Adrenal gland (tissue), 9 donors: ENCODE measurements at regions not wholly inside any gene's neighbourhood (a gene's known extent, or its start where the extent isn't known, plus 50 kb on each side); places are given as distances from the start of the nearest gene placed in this dataset.

ENCODE experiments used
- DNase-seq, 7 donors: peaks; one replicate each; pipeline ENCODE4 v3.0.0-alpha.2; 2019 to 2020
- H3K27ac ChIP-seq, 5 donors: fragments of 200-600 bp; sonication (generic) in 4 of 5; 1 replicate in 3 of 5; 2 replicates in 2 of 5; pipeline versions ENCODE4 v1.5.1 to v1.8.0; 2016 to 2020; ENCODE audit warnings: mild to moderate bottlenecking in 1 of 5
- H3K27me3 ChIP-seq: fragments of 200-600 bp; 2 replicates; pipeline ENCODE4 v1.8.0; 2021
- H3K36me3 ChIP-seq, 2 donors: fragments of 200-600 bp; replicated peaks in 1 of 2; 1 replicate in 1 of 2; 2 replicates in 1 of 2; pipeline versions ENCODE4 v1.5.1 to v1.8.0; 2018 to 2022
- H3K4me1 ChIP-seq, 2 donors: fragments of 200-600 bp; replicated peaks in 1 of 2; 1 replicate in 1 of 2; 2 replicates in 1 of 2; pipeline versions ENCODE4 v1.5.1 to v1.8.0; 2018 to 2021
- H3K4me3 ChIP-seq, 4 donors: fragments of 200-600 bp; sonication (generic) in 3 of 4; one replicate each; pipeline ENCODE4 v1.5.1; 2016 to 2018
- H3K9me3 ChIP-seq, 3 donors: fragments of 200-600 bp; sonication (generic) in 1 of 3; replicated peaks in 1 of 3; 1 replicate in 2 of 3; 2 replicates in 1 of 3; pipeline versions ENCODE4 v1.5.1 to v1.8.0; 2016 to 2021
- CTCF ChIP-seq, 6 experiments: fragments of 450-650 bp in 4 of 6; fragments of 200-600 bp in 2 of 6; sonication (generic) in 1 of 6; IDR thresholded peaks; 1 replicate in 5 of 6; 2 replicates in 1 of 6; pipeline versions ENCODE4 v1.5.1 to v1.8.0; 2016 to 2021; ENCODE audit warnings: antibody characterized with exemption in 6 of 6, mild to moderate bottlenecking in 2 of 6, moderate library complexity in 1 of 6
- POLR2A ChIP-seq, 2 donors: fragments of 450-650 bp; IDR thresholded peaks; one replicate each; pipeline ENCODE4 v1.6.1; 2017; ENCODE audit warnings: antibody characterized with exemption in 2 of 2, mild to moderate bottlenecking in 2 of 2, moderate library complexity in 1 of 2
- WGBS, 4 donors: extraction: QIAGEN DNeasy Blood & Tissue Kit in 2 of 4; methylation state at CpG; one replicate each; pipeline versions ENCODE4 v1.1.5 to v1.1.7; 2013 to 2017; 5-methylcytosine and 5-hydroxymethylcytosine counted together
- intact Hi-C, 2 donors: fragments of 100-400 bp; cut with DNase I; formaldehyde crosslinking; loops; one replicate each; pipeline versions ENCODE4 v1.14.1 to v1.15.0; 2022 to 2023
- donor health status: healthy with polysubstance abuse.
- donor health status: Bipolar disorder and iron deficiency.
- donor health status: DM: yes; HTN: yes; CAD: no.
- donor health status: DM: no; HTN: no; CAD: no.
- donor health status: DM: no; HTN: no; CAD: no.

- intact Hi-C loops = no loop called here
- Histone ChIP-seq H3K27me3 (no peaks in the 10 kb centered on the region), H3K4me1 (no peaks in the 10 kb centered on the region), H3K9me3 (no peaks in the 10 kb centered on the region), H3K27ac (no peak overlapping the region), H3K36me3 (no peaks in the 10 kb centered on the region), H3K4me3 (no peak overlapping the region)
- TF ChIP-seq CTCF (IDR thresholded peaks at IDR 0.05) = no peak
- no peak for TF ChIP-seq POLR2A (IDR thresholded peaks at IDR 0.05)
- 65 to 71% (median 68%) methylated on average over 11 of the region's 11 CpGs for WGBS, 4 donors
- no peak for DNase-seq
These were observed 271.8 kb upstream of the MTNR1B start for GRCh38 chr11:92697461-92698312.

- Histone ChIP-seq H3K4me1 (no peaks in the 10 kb centered on the region), H3K36me3 (no peaks in the 10 kb centered on the region), H3K27ac (no peak overlapping the region), H3K4me3 (no peak overlapping the region), H3K27me3 (no peaks in the 10 kb centered on the region), H3K9me3 (no peaks in the 10 kb centered on the region)
- DNase-seq = no peak
- intact Hi-C loops = no loop called here
- 32 to 43% (median 37%) methylated on average over 2 of the region's 2 CpGs for WGBS, 4 donors
- TF ChIP-seq CTCF (IDR thresholded peaks at IDR 0.05) = no peak
- TF ChIP-seq POLR2A (IDR thresholded peaks at IDR 0.05) = no peak
These were observed 270.7 kb upstream of the MTNR1B start for GRCh38 chr11:92698742-92699141.

GRCh38 chr11:92702037-92702804, 267.2 kb upstream of the MTNR1B start:
- Histone ChIP-seq H3K36me3 (no peaks in the 10 kb centered on the region), H3K27me3 (no peaks in the 10 kb centered on the region), H3K9me3 (no peaks in the 10 kb centered on the region), H3K4me3 (no peak overlapping the region), H3K27ac (no peak overlapping the region), H3K4me1 (no peaks in the 10 kb centered on the region)
- 77 to 81% (median 78%) methylated on average over 8 of the region's 8 CpGs for WGBS, 4 donors
- TF ChIP-seq POLR2A (IDR thresholded peaks at IDR 0.05) (no peak), CTCF (IDR thresholded peaks at IDR 0.05) (no peak)
- DNase-seq = no peak
- intact Hi-C loops = no loop called here

- DNase-seq = no peak
- no peaks in the 10 kb centered on the region for H3K27me3 ChIP-seq
- TF ChIP-seq CTCF (IDR thresholded peaks at IDR 0.05) = no peak
- TF ChIP-seq POLR2A (IDR thresholded peaks at IDR 0.05) = no peak
- no peak overlapping the region for H3K27ac ChIP-seq
- H3K4me1 ChIP-seq = no peaks in the 10 kb centered on the region
- intact Hi-C loops = no loop called here
- H3K36me3 ChIP-seq = no peaks in the 10 kb centered on the region
- no peaks in the 10 kb centered on the region for H3K9me3 ChIP-seq
- H3K4me3 ChIP-seq = no peak overlapping the region
These were observed 266.5 kb upstream of the MTNR1B start for GRCh38 chr11:92702805-92703448.
